DND-41 (cell line): ENCODE measurements at regions not wholly inside any gene's neighbourhood (a gene's known extent, or its start where the extent isn't known, plus 50 kb on each side); places are given as distances from the start of the nearest gene placed in this dataset.
A peak's percentile ranks its signal among the peaks of the same experiment; 100 is the strongest.

Source experiments
- ATAC-seq: fragments of 200-7000 bp; cut with Tn5 transposase; 3 replicates; pipeline ENCODE4 v1.9.1; 2021; ENCODE audit warnings: low read depth; ENCODE audit not compliant: insufficient read depth
- DNase-seq: peaks from one replicate; pipeline ENCODE4 v3.0.0-alpha.2; 2020
- H2AFZ ChIP-seq: 2 replicates; pipeline ENCODE4 v1.6.0; 2012; ENCODE audit warnings: low read depth, low read length
- H3K27ac ChIP-seq: 2 replicates; pipeline ENCODE4 v1.5.1; 2012; ENCODE audit warnings: low read length, inconsistent platforms
- H3K27me3 ChIP-seq: fragments of 200-600 bp; sonication (generic); 2 replicates; pipeline ENCODE4 v1.6.0; 2012; ENCODE audit warnings: low read length, mild to moderate bottlenecking, inconsistent platforms; ENCODE audit not compliant: insufficient read depth, poor library complexity
- H3K36me3 ChIP-seq: 2 replicates; pipeline ENCODE4 v1.5.1; 2012; ENCODE audit warnings: low read length, inconsistent platforms; ENCODE audit not compliant: insufficient read depth
- H3K4me1 ChIP-seq: 2 replicates; pipeline ENCODE4 v1.5.1; 2012; ENCODE audit warnings: mild to moderate bottlenecking, low read length; ENCODE audit not compliant: insufficient read depth
- H3K4me2 ChIP-seq: 2 replicates; pipeline ENCODE4 v1.6.0; 2012; ENCODE audit warnings: mild to moderate bottlenecking, moderate library complexity, low read length, inconsistent platforms; ENCODE audit not compliant: insufficient read depth
- H3K4me3 ChIP-seq, 2 experiments: fragments of 200-600 bp in 1 of 2; shearing (Covaris generic) in 1 of 2; 2 replicates each; pipeline ENCODE4 v1.5.1; 2012 to 2016; ENCODE audit warnings: inconsistent platforms in 2 of 2, low read length in 2 of 2, mild to moderate bottlenecking in 2 of 2, low read depth in 1 of 2, moderate library complexity in 1 of 2
- H3K79me2 ChIP-seq: 2 replicates; pipeline ENCODE4 v1.6.0; 2012; ENCODE audit warnings: low read length, inconsistent platforms; ENCODE audit not compliant: insufficient read depth
- H3K9ac ChIP-seq: 2 replicates; pipeline ENCODE4 v1.6.0; 2012; ENCODE audit warnings: low read depth, mild to moderate bottlenecking, inconsistent platforms, low read length, moderate library complexity
- H3K9me3 ChIP-seq: 2 replicates; pipeline ENCODE4 v1.5.1; 2012; ENCODE audit warnings: low read length, moderate library complexity, mild to moderate bottlenecking, inconsistent platforms; ENCODE audit not compliant: insufficient read depth, severe bottlenecking
- H4K20me1 ChIP-seq: 2 replicates; pipeline ENCODE4 v1.6.0; 2012; ENCODE audit warnings: low read length; ENCODE audit not compliant: insufficient read depth
- CTCF ChIP-seq: IDR thresholded peaks from 2 replicates; pipeline ENCODE4 v1.5.1; 2012; ENCODE audit warnings: borderline replicate concordance, low read length, moderate library complexity, mild to moderate bottlenecking; ENCODE audit not compliant: poor library complexity, severe bottlenecking; ENCODE audit errors: extremely low read depth
- EZH2 ChIP-seq: IDR thresholded peaks from 3 replicates; pipeline ENCODE4 v1.6.1; 2012; ENCODE audit warnings: borderline replicate concordance, low read depth, mild to moderate bottlenecking, moderate library complexity, low read length, inconsistent platforms; ENCODE audit not compliant: severe bottlenecking

- Histone ChIP-seq H3K9ac (no peak overlapping the region), H2AFZ (no peak overlapping the region), H4K20me1 (no peaks in the 10 kb centered on the region), H3K4me1 (peaks cover 21% of the 10 kb centered on the region), H3K4me2 (peak overlapping the region; percentile 47; the same call in 1 of the 2 replicates), H3K4me3 (no peak overlapping the region), H3K27ac (no peak overlapping the region), H3K9me3 (no peaks in the 10 kb centered on the region), H3K79me2 (no peaks in the 10 kb centered on the region), H3K27me3 (no peaks in the 10 kb centered on the region), H3K36me3 (no peaks in the 10 kb centered on the region)
- TF ChIP-seq EZH2, result no peak
- no peak for TF ChIP-seq CTCF
- peak; percentile 84 for ATAC-seq
- peak; percentile 28 for DNase-seq
These were observed 73.5 kb upstream of the IRS2 start for GRCh38 chr13:109859898-109860297.

- H3K4me2 ChIP-seq, result no peak overlapping the region
- H3K27me3 ChIP-seq, result no peaks in the 10 kb centered on the region
- no peaks in the 10 kb centered on the region for H3K36me3 ChIP-seq
- H3K9me3 ChIP-seq, result no peaks in the 10 kb centered on the region
- H3K4me1 ChIP-seq, result peaks cover 21% of the 10 kb centered on the region
- ATAC-seq (0 out of 3 replicates have a peak, but pooled peaks have one; percentile 25), DNase-seq (no peak)
- H3K4me3 ChIP-seq, result no peak overlapping the region
- H2AFZ ChIP-seq, result no peak overlapping the region
- no peak overlapping the region for H3K27ac ChIP-seq
- TF ChIP-seq CTCF (no peak), EZH2 (no peak)
- no peaks in the 10 kb centered on the region for H4K20me1 ChIP-seq
- H3K79me2 ChIP-seq, result no peaks in the 10 kb centered on the region
- no peak overlapping the region for H3K9ac ChIP-seq
These were observed 72.9 kb upstream of the IRS2 start for GRCh38 chr13:109859216-109859835.

GRCh38 chr13:109858319-109858718 lies 71.9 kb upstream of the IRS2 start:
- Histone ChIP-seq H2AFZ (no peak overlapping the region), H3K4me1 (peaks cover 21% of the 10 kb centered on the region), H3K27me3 (no peaks in the 10 kb centered on the region), H3K9me3 (no peaks in the 10 kb centered on the region), H3K4me2 (no peak overlapping the region), H3K9ac (no peak overlapping the region), H4K20me1 (no peaks in the 10 kb centered on the region), H3K4me3 (no peak overlapping the region), H3K36me3 (no peaks in the 10 kb centered on the region), H3K79me2 (no peaks in the 10 kb centered on the region), H3K27ac (no peak overlapping the region)
- DNase-seq, result no peak
- TF ChIP-seq CTCF (no peak), EZH2 (no peak)
- ATAC-seq, result no peak
